H1 (cell line): ENCODE measurements at regions not wholly inside any gene's neighbourhood (a gene's known extent, or its start where the extent isn't known, plus 50 kb on each side); places are given as distances from the start of the nearest gene placed in this dataset.

Source experiments
- CREB1 ChIP-seq: IDR thresholded peaks from 2 replicates; pipeline ENCODE4 v1.6.1; 2012; ENCODE audit warnings: inconsistent platforms
- RFX5 ChIP-seq: IDR thresholded peaks from 2 replicates; pipeline ENCODE4 v1.6.1; 2011; ENCODE audit warnings: low read depth, low read length, improper control_type of control experiment, borderline replicate concordance
- SIRT6 ChIP-seq: IDR thresholded peaks from one replicate; pipeline ENCODE4 v1.7.1; 2012; ENCODE audit warnings: low read length, inconsistent platforms
- TF ChIP-seq, protein P1 (sequence below): fragments of 300-600 bp; sonication (generic); IDR thresholded peaks from 2 replicates; pipeline ENCODE4 v1.7.1; 2012; ENCODE audit warnings: low read length, moderate library complexity, mild to moderate bottlenecking, inconsistent platforms; ENCODE audit not compliant: insufficient replicate concordance
- TF ChIP-seq, protein P2 (sequence below): IDR thresholded peaks from 2 replicates; pipeline ENCODE4 v1.6.1; 2012; ENCODE audit warnings: inconsistent platforms

DNA sequence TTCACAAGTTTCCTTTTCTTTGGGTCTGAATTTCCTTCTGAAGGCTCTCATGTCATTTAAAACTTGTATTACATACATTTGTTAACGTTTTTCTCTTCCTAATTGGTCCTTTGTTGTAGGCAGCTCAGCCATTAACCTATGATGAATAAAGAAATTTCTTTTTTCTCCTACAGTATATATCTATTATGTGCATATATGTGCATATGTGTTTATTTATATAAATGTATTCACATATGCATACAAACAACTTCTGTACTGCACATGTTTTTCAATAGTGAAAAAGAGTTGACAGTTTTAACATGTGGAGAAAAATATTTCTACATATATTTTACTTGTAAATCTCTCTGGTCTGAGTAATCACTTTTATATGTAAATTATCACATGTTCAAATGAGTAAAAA lies 1674.9 kb upstream of the PCDH20 start (continued):
- TF ChIP-seq, protein P1, sequence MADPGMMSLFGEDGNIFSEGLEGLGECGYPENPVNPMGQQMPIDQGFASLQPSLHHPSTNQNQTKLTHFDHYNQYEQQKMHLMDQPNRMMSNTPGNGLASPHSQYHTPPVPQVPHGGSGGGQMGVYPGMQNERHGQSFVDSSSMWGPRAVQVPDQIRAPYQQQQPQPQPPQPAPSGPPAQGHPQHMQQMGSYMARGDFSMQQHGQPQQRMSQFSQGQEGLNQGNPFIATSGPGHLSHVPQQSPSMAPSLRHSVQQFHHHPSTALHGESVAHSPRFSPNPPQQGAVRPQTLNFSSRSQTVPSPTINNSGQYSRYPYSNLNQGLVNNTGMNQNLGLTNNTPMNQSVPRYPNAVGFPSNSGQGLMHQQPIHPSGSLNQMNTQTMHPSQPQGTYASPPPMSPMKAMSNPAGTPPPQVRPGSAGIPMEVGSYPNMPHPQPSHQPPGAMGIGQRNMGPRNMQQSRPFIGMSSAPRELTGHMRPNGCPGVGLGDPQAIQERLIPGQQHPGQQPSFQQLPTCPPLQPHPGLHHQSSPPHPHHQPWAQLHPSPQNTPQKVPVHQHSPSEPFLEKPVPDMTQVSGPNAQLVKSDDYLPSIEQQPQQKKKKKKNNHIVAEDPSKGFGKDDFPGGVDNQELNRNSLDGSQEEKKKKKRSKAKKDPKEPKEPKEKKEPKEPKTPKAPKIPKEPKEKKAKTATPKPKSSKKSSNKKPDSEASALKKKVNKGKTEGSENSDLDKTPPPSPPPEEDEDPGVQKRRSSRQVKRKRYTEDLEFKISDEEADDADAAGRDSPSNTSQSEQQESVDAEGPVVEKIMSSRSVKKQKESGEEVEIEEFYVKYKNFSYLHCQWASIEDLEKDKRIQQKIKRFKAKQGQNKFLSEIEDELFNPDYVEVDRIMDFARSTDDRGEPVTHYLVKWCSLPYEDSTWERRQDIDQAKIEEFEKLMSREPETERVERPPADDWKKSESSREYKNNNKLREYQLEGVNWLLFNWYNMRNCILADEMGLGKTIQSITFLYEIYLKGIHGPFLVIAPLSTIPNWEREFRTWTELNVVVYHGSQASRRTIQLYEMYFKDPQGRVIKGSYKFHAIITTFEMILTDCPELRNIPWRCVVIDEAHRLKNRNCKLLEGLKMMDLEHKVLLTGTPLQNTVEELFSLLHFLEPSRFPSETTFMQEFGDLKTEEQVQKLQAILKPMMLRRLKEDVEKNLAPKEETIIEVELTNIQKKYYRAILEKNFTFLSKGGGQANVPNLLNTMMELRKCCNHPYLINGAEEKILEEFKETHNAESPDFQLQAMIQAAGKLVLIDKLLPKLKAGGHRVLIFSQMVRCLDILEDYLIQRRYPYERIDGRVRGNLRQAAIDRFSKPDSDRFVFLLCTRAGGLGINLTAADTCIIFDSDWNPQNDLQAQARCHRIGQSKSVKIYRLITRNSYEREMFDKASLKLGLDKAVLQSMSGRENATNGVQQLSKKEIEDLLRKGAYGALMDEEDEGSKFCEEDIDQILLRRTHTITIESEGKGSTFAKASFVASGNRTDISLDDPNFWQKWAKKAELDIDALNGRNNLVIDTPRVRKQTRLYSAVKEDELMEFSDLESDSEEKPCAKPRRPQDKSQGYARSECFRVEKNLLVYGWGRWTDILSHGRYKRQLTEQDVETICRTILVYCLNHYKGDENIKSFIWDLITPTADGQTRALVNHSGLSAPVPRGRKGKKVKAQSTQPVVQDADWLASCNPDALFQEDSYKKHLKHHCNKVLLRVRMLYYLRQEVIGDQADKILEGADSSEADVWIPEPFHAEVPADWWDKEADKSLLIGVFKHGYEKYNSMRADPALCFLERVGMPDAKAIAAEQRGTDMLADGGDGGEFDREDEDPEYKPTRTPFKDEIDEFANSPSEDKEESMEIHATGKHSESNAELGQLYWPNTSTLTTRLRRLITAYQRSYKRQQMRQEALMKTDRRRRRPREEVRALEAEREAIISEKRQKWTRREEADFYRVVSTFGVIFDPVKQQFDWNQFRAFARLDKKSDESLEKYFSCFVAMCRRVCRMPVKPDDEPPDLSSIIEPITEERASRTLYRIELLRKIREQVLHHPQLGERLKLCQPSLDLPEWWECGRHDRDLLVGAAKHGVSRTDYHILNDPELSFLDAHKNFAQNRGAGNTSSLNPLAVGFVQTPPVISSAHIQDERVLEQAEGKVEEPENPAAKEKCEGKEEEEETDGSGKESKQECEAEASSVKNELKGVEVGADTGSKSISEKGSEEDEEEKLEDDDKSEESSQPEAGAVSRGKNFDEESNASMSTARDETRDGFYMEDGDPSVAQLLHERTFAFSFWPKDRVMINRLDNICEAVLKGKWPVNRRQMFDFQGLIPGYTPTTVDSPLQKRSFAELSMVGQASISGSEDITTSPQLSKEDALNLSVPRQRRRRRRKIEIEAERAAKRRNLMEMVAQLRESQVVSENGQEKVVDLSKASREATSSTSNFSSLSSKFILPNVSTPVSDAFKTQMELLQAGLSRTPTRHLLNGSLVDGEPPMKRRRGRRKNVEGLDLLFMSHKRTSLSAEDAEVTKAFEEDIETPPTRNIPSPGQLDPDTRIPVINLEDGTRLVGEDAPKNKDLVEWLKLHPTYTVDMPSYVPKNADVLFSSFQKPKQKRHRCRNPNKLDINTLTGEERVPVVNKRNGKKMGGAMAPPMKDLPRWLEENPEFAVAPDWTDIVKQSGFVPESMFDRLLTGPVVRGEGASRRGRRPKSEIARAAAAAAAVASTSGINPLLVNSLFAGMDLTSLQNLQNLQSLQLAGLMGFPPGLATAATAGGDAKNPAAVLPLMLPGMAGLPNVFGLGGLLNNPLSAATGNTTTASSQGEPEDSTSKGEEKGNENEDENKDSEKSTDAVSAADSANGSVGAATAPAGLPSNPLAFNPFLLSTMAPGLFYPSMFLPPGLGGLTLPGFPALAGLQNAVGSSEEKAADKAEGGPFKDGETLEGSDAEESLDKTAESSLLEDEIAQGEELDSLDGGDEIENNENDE, result no peak
- TF ChIP-seq RFX5, result no peak
- no peak for TF ChIP-seq CREB1
- no peak for TF ChIP-seq SIRT6
- TF ChIP-seq, protein P2, sequence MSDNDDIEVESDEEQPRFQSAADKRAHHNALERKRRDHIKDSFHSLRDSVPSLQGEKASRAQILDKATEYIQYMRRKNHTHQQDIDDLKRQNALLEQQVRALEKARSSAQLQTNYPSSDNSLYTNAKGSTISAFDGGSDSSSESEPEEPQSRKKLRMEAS, result no peak
